ENCODE measurements at regions not wholly inside any gene's neighbourhood (a gene's known extent, or its start where the extent isn't known, plus 50 kb on each side); places are given as distances from the start of the nearest gene placed in this dataset.
"Not testable (repeated sequence)": the region's sequence is repeated elsewhere in the genome, so short reads cannot be mapped to it uniquely, and the experiment has no call there.

DNA sequence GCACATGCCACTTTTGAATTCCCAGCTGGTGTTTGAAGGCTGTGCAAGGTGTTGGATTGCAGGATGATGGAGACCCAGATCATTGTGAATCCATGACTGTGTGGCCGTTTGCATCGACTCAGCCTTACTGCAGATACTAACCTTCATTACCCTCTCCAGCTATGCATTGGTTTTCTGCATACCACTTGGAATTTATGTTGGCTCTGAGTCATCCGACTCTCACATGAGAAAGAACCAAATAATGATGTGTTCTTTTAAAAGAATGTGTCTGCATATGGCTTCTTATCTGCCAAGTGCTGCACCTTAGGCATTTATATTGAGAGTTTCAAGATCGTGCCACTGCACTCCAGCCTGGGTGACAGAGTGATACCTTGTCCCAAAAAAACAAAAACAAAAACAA lies 106.7 kb upstream of the PRKX start:
- Histone ChIP-seq H3K27me3 (ENCODE audit: control insufficient read depth in 3 of 3, insufficient read depth in 3 of 3, low read length in 2 of 3) (peaks cover 0 to 5% (median 0%) of the 10 kb centered on the region in 3 donors), H3K9ac (ENCODE audit: insufficient read depth in 1 of 2, low read length in 2 of 2) (no peak overlapping the region), H3K36me3 (ENCODE audit: control insufficient read depth in 4 of 4, insufficient read depth in 4 of 4, low read length in 4 of 4) (peaks cover 0 to 8% (median 2%) of the 10 kb centered on the region in 4 donors), H3K4me3 (no peak overlapping the region), H3K4me1 (ENCODE audit: control insufficient read depth in 5 of 5, insufficient read depth in 5 of 5, low read length in 5 of 5) (peaks cover 0 to 4% (median 0%) of the 10 kb centered on the region in 5 donors), H3K27ac (ENCODE audit: low read depth in 1 of 2, low read length in 1 of 2) (no peak overlapping the region), H3K9me3 (ENCODE audit: control insufficient read depth in 4 of 4, insufficient read depth in 3 of 4, low read length in 3 of 4) (no peaks in the 10 kb centered on the region)
- no peak for DNase-seq
- WGBS, 2 donors: 87% methylated on average over 4 of the region's 4 CpGs
- TF ChIP-seq, protein P1, sequence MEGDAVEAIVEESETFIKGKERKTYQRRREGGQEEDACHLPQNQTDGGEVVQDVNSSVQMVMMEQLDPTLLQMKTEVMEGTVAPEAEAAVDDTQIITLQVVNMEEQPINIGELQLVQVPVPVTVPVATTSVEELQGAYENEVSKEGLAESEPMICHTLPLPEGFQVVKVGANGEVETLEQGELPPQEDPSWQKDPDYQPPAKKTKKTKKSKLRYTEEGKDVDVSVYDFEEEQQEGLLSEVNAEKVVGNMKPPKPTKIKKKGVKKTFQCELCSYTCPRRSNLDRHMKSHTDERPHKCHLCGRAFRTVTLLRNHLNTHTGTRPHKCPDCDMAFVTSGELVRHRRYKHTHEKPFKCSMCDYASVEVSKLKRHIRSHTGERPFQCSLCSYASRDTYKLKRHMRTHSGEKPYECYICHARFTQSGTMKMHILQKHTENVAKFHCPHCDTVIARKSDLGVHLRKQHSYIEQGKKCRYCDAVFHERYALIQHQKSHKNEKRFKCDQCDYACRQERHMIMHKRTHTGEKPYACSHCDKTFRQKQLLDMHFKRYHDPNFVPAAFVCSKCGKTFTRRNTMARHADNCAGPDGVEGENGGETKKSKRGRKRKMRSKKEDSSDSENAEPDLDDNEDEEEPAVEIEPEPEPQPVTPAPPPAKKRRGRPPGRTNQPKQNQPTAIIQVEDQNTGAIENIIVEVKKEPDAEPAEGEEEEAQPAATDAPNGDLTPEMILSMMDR (IDR thresholded peaks at IDR 0.05; ENCODE audit: control extremely low read depth, extremely low read depth): no peak
- no peak for ATAC-seq (ENCODE audit: insufficient read depth, low FRiP score)

DNA sequence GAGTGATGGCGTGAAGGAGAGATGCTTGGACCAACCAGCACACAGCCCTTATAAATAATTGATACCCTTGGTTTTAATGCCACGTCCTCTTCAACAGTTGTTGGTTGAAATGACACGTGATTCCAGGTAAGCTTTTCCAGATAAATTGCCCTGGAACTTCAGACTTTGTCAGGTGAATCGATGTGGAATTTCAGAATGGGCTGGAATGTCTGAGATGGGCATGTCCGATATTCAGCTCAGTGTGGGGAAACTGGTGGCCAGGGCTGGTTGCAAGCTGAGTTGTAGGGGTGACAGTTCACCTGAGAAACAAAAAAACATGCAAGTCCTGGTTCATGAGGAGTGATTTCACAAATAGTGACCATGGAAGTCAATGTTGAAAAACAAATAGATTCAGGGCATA lies 104.0 kb upstream of the PRKX start:
- not testable (repeated sequence) for H3K9ac ChIP-seq (ENCODE audit: insufficient read depth in 1 of 2, low read length in 2 of 2); DNase-seq; H3K36me3 ChIP-seq (ENCODE audit: control insufficient read depth in 4 of 4, insufficient read depth in 4 of 4, low read length in 4 of 4); H3K4me1 ChIP-seq (ENCODE audit: control insufficient read depth in 5 of 5, insufficient read depth in 5 of 5, low read length in 5 of 5); H3K27ac ChIP-seq (ENCODE audit: low read depth in 1 of 2, low read length in 1 of 2); ATAC-seq (ENCODE audit: insufficient read depth, low FRiP score); H3K27me3 ChIP-seq (ENCODE audit: control insufficient read depth in 3 of 3, insufficient read depth in 3 of 3, low read length in 2 of 3); H3K4me3 ChIP-seq; H3K9me3 ChIP-seq (ENCODE audit: control insufficient read depth in 4 of 4, insufficient read depth in 3 of 4, low read length in 3 of 4)
- WGBS, 2 donors: 91 to 93% methylated on average over 5 of the region's 5 CpGs

DNA sequence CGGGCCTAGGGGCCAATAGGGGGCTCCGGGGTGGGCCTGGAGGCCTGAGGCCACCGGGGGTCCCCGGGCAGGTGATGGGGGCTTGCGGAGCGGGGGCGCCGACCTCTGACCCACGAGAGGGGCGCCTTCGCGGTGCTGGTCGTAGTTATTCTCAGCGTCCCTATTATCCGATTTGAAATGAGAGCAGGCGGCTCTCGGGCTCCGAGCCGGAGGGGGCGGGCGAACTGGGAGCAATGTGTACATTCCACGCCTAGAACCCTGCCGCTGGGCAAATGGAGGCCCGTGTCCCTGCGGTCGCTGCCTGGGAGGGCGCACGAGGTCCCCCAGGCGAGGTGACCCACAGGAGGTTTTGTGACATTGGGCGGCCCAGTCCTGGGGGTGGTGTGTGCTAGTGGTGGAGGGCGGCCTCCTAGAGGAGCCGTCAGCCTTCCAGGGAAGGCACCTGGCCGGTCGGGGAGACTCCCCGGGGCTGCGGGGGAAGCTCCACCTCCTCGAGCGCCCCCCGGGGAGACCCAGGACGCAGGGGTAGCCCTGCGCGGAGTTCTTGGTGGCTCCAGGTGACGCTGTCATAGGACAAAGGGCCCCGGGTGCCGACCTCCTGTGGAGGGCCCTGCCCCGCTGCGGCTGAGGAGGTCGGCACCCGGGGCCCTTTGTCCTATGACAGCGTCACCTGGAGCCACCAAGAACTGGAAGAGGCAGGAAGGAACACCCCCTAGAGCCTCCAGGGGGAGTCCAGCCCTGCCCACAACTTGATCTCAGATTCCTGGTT lies 102.6 kb upstream of the PRKX start:
- Histone ChIP-seq H3K9me3 (ENCODE audit: control insufficient read depth in 4 of 4, insufficient read depth in 3 of 4, low read length in 3 of 4) (no peaks in the 10 kb centered on the region), H3K4me1 (ENCODE audit: control insufficient read depth in 5 of 5, insufficient read depth in 5 of 5, low read length in 5 of 5) (peaks cover 0 to 4% (median 3%) of the 10 kb centered on the region in 5 donors), H3K9ac (ENCODE audit: insufficient read depth in 1 of 2, low read length in 2 of 2) (peak overlapping the region; percentile 34 to 46), H3K4me3 (peak overlapping the region; percentile 50), H3K27ac (ENCODE audit: low read depth in 1 of 2, low read length in 1 of 2) (peak overlapping the region; percentile 91 to 94), H3K36me3 (ENCODE audit: control insufficient read depth in 4 of 4, insufficient read depth in 4 of 4, low read length in 4 of 4) (peaks cover 0 to 3% (median 0%) of the 10 kb centered on the region in 4 donors), H3K27me3 (ENCODE audit: control insufficient read depth in 3 of 3, insufficient read depth in 3 of 3, low read length in 2 of 3) (peaks cover 0 to 5% (median 0%) of the 10 kb centered on the region in 3 donors)
- TF ChIP-seq, protein P1 (IDR thresholded peaks at IDR 0.05; ENCODE audit: control extremely low read depth, extremely low read depth): no peak
- ATAC-seq (ENCODE audit: insufficient read depth, low FRiP score) (peak; percentile 16), DNase-seq (peak; percentile 58 to 72 (median 63))
- WGBS, 2 donors: 0 to 1% methylated on average over 30 to 50 of the region's 50 CpGs

DNA sequence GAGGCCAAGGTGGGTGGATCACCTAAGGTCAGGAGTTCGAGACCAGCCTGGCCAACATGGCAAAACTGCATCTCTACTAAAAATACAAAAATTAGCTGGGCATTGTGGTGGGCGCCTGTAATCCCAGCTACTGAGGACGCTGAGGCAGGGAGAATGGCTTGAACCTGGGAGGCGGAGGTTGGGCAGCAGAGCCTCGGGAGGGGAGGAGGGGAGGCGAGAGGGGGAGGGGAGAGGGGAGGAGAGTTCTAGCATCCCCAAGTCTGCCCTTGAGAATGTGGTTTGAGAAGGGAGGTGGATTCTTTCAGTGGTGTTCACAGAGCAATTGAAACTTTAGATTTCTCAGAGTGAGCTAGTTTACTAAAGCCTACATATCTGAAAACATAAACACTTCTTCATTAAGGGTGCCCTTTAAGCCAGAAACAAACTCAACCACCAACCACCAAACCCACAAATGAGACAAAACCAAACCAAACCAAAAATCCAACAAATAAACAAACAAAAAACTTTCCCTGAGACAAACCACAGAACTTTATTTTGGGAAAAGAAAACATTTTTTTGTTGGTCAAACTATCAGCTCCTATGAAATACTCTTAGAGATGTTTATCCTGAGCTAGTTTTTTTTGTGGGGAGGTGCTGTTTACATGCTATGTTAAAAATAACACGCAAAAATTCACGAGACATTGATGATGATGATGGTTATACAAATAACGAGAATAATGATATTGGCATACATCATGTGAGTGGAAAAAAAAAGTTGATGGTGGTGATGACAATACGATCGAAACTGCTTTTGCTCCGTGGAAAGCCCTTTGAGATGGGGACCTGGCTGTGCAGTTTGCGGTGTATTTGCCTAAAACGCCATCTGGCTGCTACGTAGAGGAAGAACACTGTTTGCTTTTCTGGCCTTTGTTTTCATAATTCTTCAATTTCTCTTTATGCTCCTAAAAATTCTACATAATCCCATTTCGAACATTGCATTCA lies 98.2 kb upstream of the PRKX start:
- Histone ChIP-seq H3K9ac (ENCODE audit: insufficient read depth in 1 of 2, low read length in 2 of 2) (no peak overlapping the region), H3K9me3 (ENCODE audit: control insufficient read depth in 4 of 4, insufficient read depth in 3 of 4, low read length in 3 of 4) (no peaks in the 10 kb centered on the region), H3K27ac (ENCODE audit: low read depth in 1 of 2, low read length in 1 of 2) (no peak overlapping the region), H3K4me1 (ENCODE audit: control insufficient read depth in 5 of 5, insufficient read depth in 5 of 5, low read length in 5 of 5) (peaks cover 0 to 4% (median under 1%) of the 10 kb centered on the region in 5 donors), H3K36me3 (ENCODE audit: control insufficient read depth in 4 of 4, insufficient read depth in 4 of 4, low read length in 4 of 4) (no peaks in the 10 kb centered on the region), H3K27me3 (ENCODE audit: control insufficient read depth in 3 of 3, insufficient read depth in 3 of 3, low read length in 2 of 3) (peaks cover 0 to 24% (median 17%) of the 10 kb centered on the region in 3 donors), H3K4me3 (no peak overlapping the region)
- TF ChIP-seq, protein P1 (IDR thresholded peaks at IDR 0.05; ENCODE audit: control extremely low read depth, extremely low read depth): peak; percentile 70
- WGBS, 2 donors: 27 to 72% methylated on average over 15 to 16 of the region's 16 CpGs
- ATAC-seq (ENCODE audit: insufficient read depth, low FRiP score) (no peak), DNase-seq (peak; percentile 32 to 70 (median 50))

Measured in lung (tissue), 11 donors.